Glutamatergic neuron (in vitro differentiated cells): ENCODE measurements at regions not wholly inside any gene's neighbourhood (a gene's known extent, or its start where the extent isn't known, plus 50 kb on each side); places are given as distances from the start of the nearest gene placed in this dataset.
"Not testable (repeated sequence)": the region's sequence is repeated elsewhere in the genome, so short reads cannot be mapped to it uniquely, and the experiment has no call there.

Source experiments
- DNase-seq: peaks from one replicate; pipeline ENCODE4 v3.0.0; 2022
- H3K27ac Mint-ChIP-seq: one replicate; pipeline ENCODE4 v1.8.0; 2020; ENCODE audit warnings: mild to moderate bottlenecking, mixed read lengths, inconsistent platforms; ENCODE audit not compliant: unreplicated experiment
- H3K27me3 Mint-ChIP-seq: one replicate; pipeline ENCODE4 v1.8.0; 2020; ENCODE audit warnings: mild to moderate bottlenecking, moderate library complexity, mixed read lengths, inconsistent platforms; ENCODE audit not compliant: unreplicated experiment
- H3K36me3 Mint-ChIP-seq: one replicate; pipeline ENCODE4 v1.8.0; 2020; ENCODE audit warnings: mild to moderate bottlenecking, mixed read lengths, inconsistent platforms; ENCODE audit not compliant: unreplicated experiment
- H3K4me1 Mint-ChIP-seq: one replicate; pipeline ENCODE4 v1.8.0; 2020; ENCODE audit warnings: mild to moderate bottlenecking, low read depth, mixed read lengths, inconsistent platforms; ENCODE audit not compliant: unreplicated experiment
- H3K4me3 Mint-ChIP-seq: one replicate; pipeline ENCODE4 v1.8.0; 2020; ENCODE audit warnings: mild to moderate bottlenecking, mixed read lengths, inconsistent platforms; ENCODE audit not compliant: unreplicated experiment
- H3K9me3 Mint-ChIP-seq: one replicate; pipeline ENCODE4 v1.8.0; 2020; ENCODE audit warnings: mild to moderate bottlenecking, moderate library complexity, mixed read lengths, inconsistent platforms; ENCODE audit not compliant: unreplicated experiment

GRCh38 chr13:18698332-18698731 is 483.3 kb downstream of the TUBA3C start:
- not testable (repeated sequence) for H3K36me3 Mint-ChIP-seq, H3K9me3 Mint-ChIP-seq, H3K4me1 Mint-ChIP-seq, H3K4me3 Mint-ChIP-seq, H3K27me3 Mint-ChIP-seq, H3K27ac Mint-ChIP-seq, DNase-seq

GRCh38 chr13:18697851-18698250 is 483.8 kb downstream of the TUBA3C start:
- H3K27ac Mint-ChIP-seq, H3K9me3 Mint-ChIP-seq, H3K36me3 Mint-ChIP-seq, H3K4me1 Mint-ChIP-seq, DNase-seq, H3K27me3 Mint-ChIP-seq, H3K4me3 Mint-ChIP-seq: not testable (repeated sequence)

GRCh38 chr13:18697221-18697620 is 484.4 kb downstream of the TUBA3C start:
- H3K9me3 Mint-ChIP-seq, H3K4me1 Mint-ChIP-seq, H3K36me3 Mint-ChIP-seq, H3K27ac Mint-ChIP-seq, H3K4me3 Mint-ChIP-seq, H3K27me3 Mint-ChIP-seq, DNase-seq: not testable (repeated sequence)

GRCh38 chr13:18677403-18677802 is 504.2 kb downstream of the TUBA3C start:
- H3K9me3 Mint-ChIP-seq, H3K36me3 Mint-ChIP-seq, H3K4me3 Mint-ChIP-seq, DNase-seq, H3K27me3 Mint-ChIP-seq, H3K4me1 Mint-ChIP-seq, H3K27ac Mint-ChIP-seq: not testable (repeated sequence)

- H3K9me3 Mint-ChIP-seq, H3K4me1 Mint-ChIP-seq, H3K27me3 Mint-ChIP-seq, H3K27ac Mint-ChIP-seq, DNase-seq, H3K4me3 Mint-ChIP-seq, H3K36me3 Mint-ChIP-seq: not testable (repeated sequence)
Observed at GRCh38 chr13:18675268-18675667, 506.4 kb downstream of the TUBA3C start.

GRCh38 chr13:18673794-18674193 is 507.8 kb downstream of the TUBA3C start:
- not testable (repeated sequence) for H3K4me3 Mint-ChIP-seq, H3K36me3 Mint-ChIP-seq, H3K4me1 Mint-ChIP-seq, H3K27ac Mint-ChIP-seq, H3K9me3 Mint-ChIP-seq, DNase-seq, H3K27me3 Mint-ChIP-seq

- not testable (repeated sequence) for H3K27ac Mint-ChIP-seq, H3K27me3 Mint-ChIP-seq, DNase-seq, H3K4me1 Mint-ChIP-seq, H3K4me3 Mint-ChIP-seq, H3K9me3 Mint-ChIP-seq, H3K36me3 Mint-ChIP-seq
Observed at GRCh38 chr13:18666585-18666984, 515.0 kb downstream of the TUBA3C start.

GRCh38 chr13:18665716-18666115 is 515.9 kb downstream of the TUBA3C start:
- H3K27ac Mint-ChIP-seq, H3K36me3 Mint-ChIP-seq, H3K4me3 Mint-ChIP-seq, H3K9me3 Mint-ChIP-seq, H3K27me3 Mint-ChIP-seq, DNase-seq, H3K4me1 Mint-ChIP-seq: not testable (repeated sequence)

- H3K4me3 Mint-ChIP-seq, H3K36me3 Mint-ChIP-seq, H3K4me1 Mint-ChIP-seq, DNase-seq, H3K27me3 Mint-ChIP-seq, H3K9me3 Mint-ChIP-seq, H3K27ac Mint-ChIP-seq: not testable (repeated sequence)
Observed at GRCh38 chr13:18665124-18665523, 516.5 kb downstream of the TUBA3C start.

GRCh38 chr13:18663222-18663621 is 518.4 kb downstream of the TUBA3C start:
- H3K4me3 Mint-ChIP-seq, H3K9me3 Mint-ChIP-seq, DNase-seq, H3K4me1 Mint-ChIP-seq, H3K27ac Mint-ChIP-seq, H3K27me3 Mint-ChIP-seq, H3K36me3 Mint-ChIP-seq: not testable (repeated sequence)

GRCh38 chr13:18643644-18644172 is 537.9 kb downstream of the TUBA3C start:
- H3K36me3 Mint-ChIP-seq, H3K27ac Mint-ChIP-seq, H3K4me3 Mint-ChIP-seq, H3K27me3 Mint-ChIP-seq, H3K9me3 Mint-ChIP-seq, H3K4me1 Mint-ChIP-seq, DNase-seq: not testable (repeated sequence)

- not testable (repeated sequence) for H3K9me3 Mint-ChIP-seq, DNase-seq, H3K4me3 Mint-ChIP-seq, H3K36me3 Mint-ChIP-seq, H3K27ac Mint-ChIP-seq, H3K27me3 Mint-ChIP-seq, H3K4me1 Mint-ChIP-seq
Observed at GRCh38 chr13:18628928-18629327, 552.7 kb downstream of the TUBA3C start.
